ENCODE measurements at regions not wholly inside any gene's neighbourhood (a gene's known extent, or its start where the extent isn't known, plus 50 kb on each side); places are given as distances from the start of the nearest gene placed in this dataset.
"Not testable (repeated sequence)": the region's sequence is repeated elsewhere in the genome, so short reads cannot be mapped to it uniquely, and the experiment has no call there.

DNA sequence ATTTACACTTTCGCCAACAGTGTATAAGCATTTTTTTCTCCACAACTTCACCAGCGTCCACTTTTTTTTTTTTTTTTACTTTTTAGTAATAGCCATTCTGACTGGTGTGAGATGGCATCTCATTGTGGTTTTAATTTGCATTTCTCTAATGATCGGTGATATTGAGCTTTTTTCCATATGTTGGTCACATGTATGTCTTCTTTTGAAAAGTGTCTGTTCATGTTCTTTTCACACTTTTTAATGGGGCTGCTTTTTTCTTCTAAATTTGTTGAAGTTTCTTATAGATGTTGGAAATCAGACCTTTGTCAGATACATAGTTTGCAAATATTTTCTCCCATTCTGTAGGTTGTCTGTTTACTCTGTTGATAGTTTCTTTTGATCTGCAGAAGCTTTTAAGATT lies 177.2 kb downstream of the SOD2 start:
- TF ChIP-seq YY1 (IDR thresholded peaks at IDR 0.05; ENCODE audit: insufficient read depth, insufficient read length); ZNF274 (IDR thresholded peaks at IDR 0.05; ENCODE audit: low read depth, low read length); SUZ12 (IDR thresholded peaks at IDR 0.05; ENCODE audit: extremely low read depth, insufficient read depth, insufficient read length): not testable (repeated sequence)

Measured in NT2/D1 (cell line).